Pons (tissue), 1 donor: ENCODE measurements at regions not wholly inside any gene's neighbourhood (a gene's known extent, or its start where the extent isn't known, plus 50 kb on each side); places are given as distances from the start of the nearest gene placed in this dataset.
"Not testable (repeated sequence)": the region's sequence is repeated elsewhere in the genome, so short reads cannot be mapped to it uniquely, and the experiment has no call there.

Experiments
- DNase-seq: peaks from one replicate; pipeline ENCODE4 v3.0.0-alpha.2; 2016; ENCODE audit warnings: low spot score

GRCh38 chr5:87198010-87198409 is 69.7 kb upstream of the RASA1 start:
- DNase-seq = no peak

GRCh38 chr5:87199246-87199645 is 68.4 kb upstream of the RASA1 start:
- not testable (repeated sequence) for DNase-seq

- not testable (repeated sequence) for DNase-seq
These were observed 68.0 kb upstream of the RASA1 start for GRCh38 chr5:87199704-87200103.

- no peak for DNase-seq
These were observed 57.6 kb upstream of the RASA1 start for GRCh38 chr5:87210076-87210475.

- no peak for DNase-seq
These were observed 56.9 kb upstream of the RASA1 start for GRCh38 chr5:87210743-87211142.

GRCh38 chr5:87211676-87212075 is 56.0 kb upstream of the RASA1 start:
- DNase-seq = no peak

- not testable (repeated sequence) for DNase-seq
These were observed 55.5 kb upstream of the RASA1 start for GRCh38 chr5:87212183-87212582.

- DNase-seq = not testable (repeated sequence)
These were observed 50.2 kb upstream of the RASA1 start for GRCh38 chr5:87217480-87217879.
